Hepatocyte (in vitro differentiated cells): ENCODE measurements at regions not wholly inside any gene's neighbourhood (a gene's known extent, or its start where the extent isn't known, plus 50 kb on each side); places are given as distances from the start of the nearest gene placed in this dataset.

Source experiments
- CTCF ChIP-seq: fragments of 200-600 bp; sonication (generic); IDR thresholded peaks from 2 replicates; pipeline ENCODE4 v1.5.1; 2016; ENCODE audit warnings: antibody characterized with exemption, mild to moderate bottlenecking; ENCODE audit not compliant: poor library complexity
- EZH2 ChIP-seq: fragments of 200-600 bp; sonication (generic); IDR thresholded peaks from 2 replicates; pipeline ENCODE4 v1.6.1; 2016; ENCODE audit warnings: antibody characterized with exemption, mild to moderate bottlenecking, borderline replicate concordance
- EZH2phosphoT487 ChIP-seq: fragments of 200-600 bp; sonication (generic); IDR thresholded peaks from one replicate; pipeline ENCODE4 v1.6.1; 2018; ENCODE audit warnings: antibody characterized with exemption, mild to moderate bottlenecking, low read depth, moderate library complexity; ENCODE audit not compliant: unreplicated experiment, severe bottlenecking

DNA sequence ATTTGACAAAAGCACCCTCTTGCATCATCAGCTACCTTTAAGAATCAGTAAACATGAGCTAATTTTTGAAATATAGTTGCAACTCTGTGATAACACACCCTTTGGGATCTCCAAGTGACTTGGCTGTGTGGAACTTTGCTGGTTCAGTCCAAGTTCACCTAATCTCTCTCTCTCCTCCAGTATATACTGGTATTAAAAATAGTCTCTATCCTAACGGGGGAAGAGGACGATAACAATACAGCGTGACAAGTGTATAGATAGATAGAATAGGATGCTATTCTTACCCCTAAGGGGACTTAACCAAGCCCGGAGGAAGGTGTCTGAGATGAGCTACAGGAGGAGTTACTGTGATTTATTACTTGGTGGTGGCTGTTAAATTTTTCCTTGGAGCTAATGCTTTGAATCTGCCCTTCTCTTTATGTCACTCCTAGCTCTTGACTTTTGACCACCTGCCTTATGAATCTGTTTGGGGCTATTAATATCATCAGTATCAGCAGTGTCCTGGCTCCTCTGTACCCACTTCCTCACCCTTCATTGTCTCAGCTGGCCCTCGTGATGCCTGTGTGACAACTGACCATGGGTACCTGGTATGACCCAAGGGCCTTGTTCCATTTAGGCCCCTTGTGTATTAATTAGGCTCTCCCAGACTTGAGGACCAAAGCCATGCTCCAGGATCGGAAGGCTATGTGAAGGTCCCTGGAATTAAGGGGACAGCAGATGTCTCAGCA lies 223.9 kb downstream of the SREK1 start:
- TF ChIP-seq CTCF = no peak
- no peak for TF ChIP-seq EZH2
- TF ChIP-seq EZH2phosphoT487 = no peak
